HepG2 (cell line): ENCODE measurements at regions not wholly inside any gene's neighbourhood (a gene's known extent, or its start where the extent isn't known, plus 50 kb on each side); places are given as distances from the start of the nearest gene placed in this dataset.

Experiments
- ATAC-seq: fragments of 200-7000 bp; cut with Tn5 transposase; 3 replicates; pipeline ENCODE4 v1.9.1; 2020; ENCODE audit warnings: mild to moderate bottlenecking, moderate library complexity
- BruUV-seq: library from RNA; stranded (reverse); fragments of 400-500 nt; replicated peaks from 2 replicates; lab custom pipeline; 2021; lab: Mats Ljungman, UMichigan
- CTCF ChIA-PET: fragments of 300-600 bp; formaldehyde crosslinking; extraction: SDS; loops from one replicate; lab custom pipeline; 2021; ENCODE audit warnings: low total read pairs, inconsistent platforms, low intra/inter-chr PET ratio; lab: Yijun Ruan, JAX
- POLR2A ChIA-PET: fragments of 350-600 bp; sonication (Branson Sonifier 250); formaldehyde crosslinking; loops from one replicate; lab custom pipeline; 2020; ENCODE audit warnings: antibody characterized with exemption, inconsistent platforms; lab: Yijun Ruan, JAX
- DNase-seq: peaks from one replicate; pipeline ENCODE4 v3.0.0-alpha.2; 2015; ENCODE audit warnings: low spot score
- FAIRE-seq: peaks from 3 replicates; lab custom pipeline; 2011; peaks lifted over from hg19 to GRCh38; lab: Jason Lieb, UNC
- H2AFZ ChIP-seq: one replicate; pipeline ENCODE4 v1.6.1; 2011; ENCODE audit warnings: low read length, inconsistent platforms
- H3K27ac ChIP-seq: fragments of 300-600 bp; 3 replicates; pipeline ENCODE4 v1.8.0; 2011; ENCODE audit warnings: mixed run types, mild to moderate bottlenecking, mixed read lengths, low read length, inconsistent platforms; ENCODE audit not compliant: insufficient read depth; ENCODE audit errors: extremely low read length
- H3K27me3 ChIP-seq, 2 experiments: fragments of 200-600 bp in 1 of 2; 2 replicates in 1 of 2; 3 replicates in 1 of 2; pipeline versions ENCODE4 v1.6.0 to v1.8.0; 2011; ENCODE audit warnings: low read length in 2 of 2, mild to moderate bottlenecking in 2 of 2, moderate library complexity in 2 of 2, inconsistent platforms in 1 of 2; ENCODE audit not compliant: insufficient read depth in 2 of 2, control insufficient read depth in 1 of 2
- H3K36me3 ChIP-seq, 2 experiments: fragments of 200-600 bp in 1 of 2; replicated peaks in 1 of 2; 2 replicates in 1 of 2; 3 replicates in 1 of 2; pipeline versions ENCODE4 v1.5.1 to v1.8.0; 2011; ENCODE audit warnings: low read length in 2 of 2, inconsistent platforms in 1 of 2; ENCODE audit not compliant: insufficient read depth in 2 of 2, control insufficient read depth in 1 of 2
- H3K4me1 ChIP-seq: 2 replicates; pipeline ENCODE4 v1.5.1; 2012; ENCODE audit warnings: low read length, inconsistent platforms; ENCODE audit not compliant: insufficient read depth
- H3K4me2 ChIP-seq: 2 replicates; pipeline ENCODE4 v1.6.0; 2011; ENCODE audit warnings: low read depth, low read length, inconsistent platforms
- H3K4me3 ChIP-seq, 3 experiments: fragments of 200-600 bp in 1 of 3; sonication (generic), shearing (Covaris generic) in 1 of 3; replicated peaks in 1 of 3; 2 replicates each; pipeline ENCODE4 v1.5.1; 2011 to 2016; ENCODE audit warnings: low read length in 3 of 3, inconsistent platforms in 2 of 3, low read depth in 2 of 3, mild to moderate bottlenecking in 2 of 3, control low read depth in 1 of 3, mixed read lengths in 1 of 3; ENCODE audit not compliant: insufficient read depth in 1 of 3
- H3K79me2 ChIP-seq: one replicate; pipeline ENCODE4 v1.6.1; 2011; ENCODE audit warnings: low read length, inconsistent platforms; ENCODE audit not compliant: insufficient read depth
- H3K9ac ChIP-seq: 2 replicates; pipeline ENCODE4 v1.6.0; 2011; ENCODE audit warnings: mild to moderate bottlenecking, low read depth, low read length, inconsistent platforms; ENCODE audit not compliant: insufficient read depth
- H3K9me3 ChIP-seq: 2 replicates; pipeline ENCODE4 v1.5.1; 2012; ENCODE audit warnings: mild to moderate bottlenecking, low read length
- H4K20me1 ChIP-seq: 2 replicates; pipeline ENCODE4 v1.6.0; 2011; ENCODE audit warnings: inconsistent platforms, mild to moderate bottlenecking, low read length, moderate library complexity; ENCODE audit not compliant: insufficient read depth
- PATZ1 ChIP-seq: sonication (generic); formaldehyde crosslinking; IDR thresholded peaks from 2 replicates; pipeline ENCODE4 v1.4.0; 2020; ENCODE audit warnings: missing genetic modification reagents
- REPIN1 ChIP-seq: sonication (generic); formaldehyde crosslinking; IDR thresholded peaks from 2 replicates; pipeline ENCODE4 v1.8.0; 2022; ENCODE audit warnings: missing genetic modification reagents, low read depth, mild to moderate bottlenecking, borderline replicate concordance
- ZNF142 ChIP-seq: sonication (generic); formaldehyde crosslinking; IDR thresholded peaks from 2 replicates; pipeline ENCODE4 v1.4.0; 2020; ENCODE audit warnings: missing genetic modification reagents
- ZNF839 ChIP-seq: sonication (generic); formaldehyde crosslinking; IDR thresholded peaks from 2 replicates; pipeline ENCODE4 v1.4.0; 2020; ENCODE audit warnings: missing genetic modification reagents, mild to moderate bottlenecking, borderline replicate concordance
- ZNF878 ChIP-seq: sonication (generic); formaldehyde crosslinking; IDR thresholded peaks from 2 replicates; pipeline ENCODE4 v1.8.1; 2023; ENCODE audit warnings: mild to moderate bottlenecking, missing genetic modification reagents, moderate library complexity
- WGBS: methylation state at CpG from one replicate; pipeline ENCODE4 v1.1.6; 2017; ENCODE audit warnings: low lambda C conversion rate; 5-methylcytosine and 5-hydroxymethylcytosine counted together
- in situ Hi-C: cut with HindIII; loops from 2 replicates; pipeline ENCODE4 v1.10.0; 2017; ENCODE audit warnings: low pct_unique_long_range_greater_than_20kb; ENCODE audit not compliant: extremely low pct_ligation_motif_present
- intact Hi-C: fragments of 100-400 bp; cut with micrococcal nuclease; formaldehyde crosslinking; loops from one replicate; pipeline ENCODE4 v1.10.0; 2022; ENCODE audit not compliant: unreplicated experiment

DNA sequence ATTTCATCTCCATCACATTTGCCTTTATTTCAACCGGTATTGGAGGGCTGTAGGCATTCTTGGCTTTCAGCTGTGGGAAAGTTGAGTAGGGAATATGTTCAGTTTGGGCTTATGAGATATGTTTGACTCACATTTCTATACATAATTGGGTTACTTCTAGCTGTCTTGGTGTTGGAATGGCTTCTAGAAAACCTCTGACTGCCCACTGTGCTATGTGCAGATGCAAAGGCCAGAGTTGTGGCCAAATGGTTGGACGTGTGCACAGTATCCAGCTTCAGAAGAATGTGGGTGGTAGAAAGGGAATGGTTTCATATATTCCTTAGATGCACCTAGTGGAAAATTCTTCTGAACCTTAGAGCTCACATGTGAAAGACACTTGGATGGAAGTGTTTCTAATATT lies 92.6 kb upstream of the H2AZ1 start:
- DNase-seq: no peak
- no peaks in the 10 kb centered on the region for H3K36me3 ChIP-seq
- no peak for ATAC-seq
- no peak overlapping the region for H3K4me2 ChIP-seq
- no peak overlapping the region for H3K9ac ChIP-seq
- H3K27ac ChIP-seq: no peak overlapping the region
- intact Hi-C loops: no loop called here
- H3K27me3 ChIP-seq: no peaks in the 10 kb centered on the region
- ChIA-PET POLR2A (no interaction called here), CTCF (no interaction called here)
- H3K4me3 ChIP-seq: no peak overlapping the region
- BruUV-seq: no TSS peak
- in situ Hi-C loops: no loop called here
- TF ChIP-seq PATZ1: no peak
- TF ChIP-seq ZNF878 (CRISPR knock-in tag): no peak
- no peak for TF ChIP-seq ZNF839 (CRISPR knock-in tag)
- no peak for TF ChIP-seq REPIN1
- no peak for TF ChIP-seq ZNF142
- TF ChIP-seq, all 625 proteins: peak for 0
- H2AFZ ChIP-seq: no peak overlapping the region
- H3K4me1 ChIP-seq: no peaks in the 10 kb centered on the region
- WGBS: 0% methylated on average over 2 of the region's 2 CpGs
- H3K79me2 ChIP-seq: no peaks in the 10 kb centered on the region
- FAIRE-seq: no peak
- H4K20me1 ChIP-seq: no peaks in the 10 kb centered on the region
- H3K9me3 ChIP-seq: no peaks in the 10 kb centered on the region
